BJ (cell line): ENCODE measurements at regions not wholly inside any gene's neighbourhood (a gene's known extent, or its start where the extent isn't known, plus 50 kb on each side); places are given as distances from the start of the nearest gene placed in this dataset.

Experiments used
- CTCF ChIA-PET: fragments of 350-600 bp; formaldehyde crosslinking; extraction: SDS; loops from one replicate; lab custom pipeline; 2021; ENCODE audit warnings: antibody characterized with exemption, inconsistent platforms; lab: Yijun Ruan, JAX
- POLR2A ChIA-PET: fragments of 300-600 bp; sonication (Branson Sonifier 250); formaldehyde crosslinking; extraction: SDS; loops from one replicate; lab custom pipeline; 2021; ENCODE audit warnings: antibody characterized with exemption; lab: Charles Lee
- DNase-seq: peaks from one replicate; pipeline ENCODE4 v3.0.0-alpha.2; 2011; ENCODE audit warnings: low read depth
- H3K27me3 ChIP-seq: 2 replicates; pipeline ENCODE4 v1.6.0; 2011; ENCODE audit warnings: low read length; ENCODE audit not compliant: control insufficient read depth, insufficient read depth
- H3K36me3 ChIP-seq: 2 replicates; pipeline ENCODE4 v1.5.1; 2011; ENCODE audit warnings: low read length; ENCODE audit not compliant: control insufficient read depth, insufficient read depth
- H3K4me3 ChIP-seq: 2 replicates; pipeline ENCODE4 v1.5.1; 2011; ENCODE audit warnings: low read depth, mild to moderate bottlenecking, control low read depth, low read length
- TF ChIP-seq, protein P1 (sequence below): IDR thresholded peaks from 2 replicates; pipeline ENCODE4 v1.5.1; 2011; ENCODE audit warnings: low read depth, mild to moderate bottlenecking, control low read depth, inconsistent platforms, low read length, moderate library complexity; ENCODE audit not compliant: insufficient read depth

DNA sequence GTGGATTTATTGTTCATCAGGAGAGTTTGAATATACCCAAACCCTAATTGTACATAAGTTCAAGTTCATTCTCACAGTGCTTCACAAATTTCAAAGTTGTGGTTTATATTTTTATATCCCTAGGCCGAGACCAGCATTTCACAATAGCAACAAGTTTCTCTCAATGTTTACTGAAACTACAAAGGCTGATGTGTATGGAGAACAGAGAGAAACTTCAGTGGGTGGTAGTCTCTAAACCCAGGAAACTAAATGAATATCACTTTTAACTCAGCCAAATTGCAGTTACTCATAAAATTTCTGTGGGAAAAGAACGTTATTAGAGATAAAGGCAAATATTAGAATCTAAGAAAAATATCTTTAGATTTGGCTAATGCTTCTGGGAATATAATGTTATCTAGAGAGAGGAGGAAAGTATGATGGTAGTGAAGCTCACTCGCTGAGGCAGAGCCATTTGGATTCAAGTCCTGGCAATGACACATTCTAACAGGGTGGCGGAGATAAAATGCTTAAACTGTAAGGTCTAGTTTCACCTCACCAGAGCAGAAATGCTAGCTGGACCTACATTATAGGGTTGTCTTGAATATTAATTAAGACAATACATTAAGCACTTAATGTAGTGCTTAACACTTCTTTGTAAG, 514.8 kb downstream of the EPHA3 start:
- Histone ChIP-seq H3K36me3 (no peaks in the 10 kb centered on the region), H3K4me3 (no peak overlapping the region), H3K27me3 (no peaks in the 10 kb centered on the region)
- no peak for DNase-seq
- CTCF ChIA-PET: no interaction called here
- TF ChIP-seq, protein P1, sequence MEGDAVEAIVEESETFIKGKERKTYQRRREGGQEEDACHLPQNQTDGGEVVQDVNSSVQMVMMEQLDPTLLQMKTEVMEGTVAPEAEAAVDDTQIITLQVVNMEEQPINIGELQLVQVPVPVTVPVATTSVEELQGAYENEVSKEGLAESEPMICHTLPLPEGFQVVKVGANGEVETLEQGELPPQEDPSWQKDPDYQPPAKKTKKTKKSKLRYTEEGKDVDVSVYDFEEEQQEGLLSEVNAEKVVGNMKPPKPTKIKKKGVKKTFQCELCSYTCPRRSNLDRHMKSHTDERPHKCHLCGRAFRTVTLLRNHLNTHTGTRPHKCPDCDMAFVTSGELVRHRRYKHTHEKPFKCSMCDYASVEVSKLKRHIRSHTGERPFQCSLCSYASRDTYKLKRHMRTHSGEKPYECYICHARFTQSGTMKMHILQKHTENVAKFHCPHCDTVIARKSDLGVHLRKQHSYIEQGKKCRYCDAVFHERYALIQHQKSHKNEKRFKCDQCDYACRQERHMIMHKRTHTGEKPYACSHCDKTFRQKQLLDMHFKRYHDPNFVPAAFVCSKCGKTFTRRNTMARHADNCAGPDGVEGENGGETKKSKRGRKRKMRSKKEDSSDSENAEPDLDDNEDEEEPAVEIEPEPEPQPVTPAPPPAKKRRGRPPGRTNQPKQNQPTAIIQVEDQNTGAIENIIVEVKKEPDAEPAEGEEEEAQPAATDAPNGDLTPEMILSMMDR: no peak
- POLR2A ChIA-PET: no interaction called here

DNA sequence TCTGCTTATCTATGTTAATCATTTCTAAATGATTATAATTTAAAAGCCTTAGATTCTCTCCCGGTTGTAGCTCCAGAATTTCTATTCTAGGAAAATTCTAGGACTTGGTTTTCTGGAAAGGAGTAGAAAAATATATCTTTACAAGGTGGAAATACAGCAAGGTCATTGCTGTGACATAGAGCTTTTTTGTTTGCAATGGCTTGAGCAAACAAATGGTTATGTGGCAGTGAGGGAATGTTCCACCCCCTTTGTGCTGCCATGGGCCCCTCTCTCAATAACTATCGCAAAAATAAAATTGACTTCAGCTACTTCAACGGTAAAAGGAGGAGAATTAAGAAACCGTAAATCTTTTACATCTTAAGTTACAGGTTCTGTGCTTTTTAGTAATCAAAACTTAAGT, 517.1 kb downstream of the EPHA3 start:
- DNase-seq: no peak
- TF ChIP-seq, protein P1: no peak
- H3K36me3 ChIP-seq: no peaks in the 10 kb centered on the region
- H3K27me3 ChIP-seq: no peaks in the 10 kb centered on the region
- POLR2A ChIA-PET: no interaction called here
- H3K4me3 ChIP-seq: no peak overlapping the region
- CTCF ChIA-PET: no interaction called here

DNA sequence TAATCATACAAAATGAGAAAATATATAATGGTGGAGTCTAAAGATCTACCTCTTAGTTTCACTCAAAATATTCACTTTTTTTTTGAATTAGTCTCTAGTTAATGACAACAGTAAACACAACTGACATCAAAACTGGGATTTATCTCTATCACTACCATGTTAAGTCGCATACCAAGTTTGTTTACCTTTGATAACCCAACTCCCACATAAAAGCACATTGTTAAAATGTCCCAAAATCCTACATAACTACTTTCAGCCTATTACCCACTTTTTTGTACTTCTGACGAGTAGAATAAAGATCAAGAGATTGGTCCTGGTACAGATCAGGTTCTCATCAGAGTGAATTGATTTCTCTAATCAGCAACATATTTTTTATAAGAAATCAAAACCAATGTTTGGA, 518.5 kb downstream of the EPHA3 start:
- ChIA-PET CTCF (no interaction called here), POLR2A (no interaction called here)
- Histone ChIP-seq H3K4me3 (no peak overlapping the region), H3K27me3 (no peaks in the 10 kb centered on the region), H3K36me3 (no peaks in the 10 kb centered on the region)
- TF ChIP-seq, protein P1: no peak
- DNase-seq: no peak

DNA sequence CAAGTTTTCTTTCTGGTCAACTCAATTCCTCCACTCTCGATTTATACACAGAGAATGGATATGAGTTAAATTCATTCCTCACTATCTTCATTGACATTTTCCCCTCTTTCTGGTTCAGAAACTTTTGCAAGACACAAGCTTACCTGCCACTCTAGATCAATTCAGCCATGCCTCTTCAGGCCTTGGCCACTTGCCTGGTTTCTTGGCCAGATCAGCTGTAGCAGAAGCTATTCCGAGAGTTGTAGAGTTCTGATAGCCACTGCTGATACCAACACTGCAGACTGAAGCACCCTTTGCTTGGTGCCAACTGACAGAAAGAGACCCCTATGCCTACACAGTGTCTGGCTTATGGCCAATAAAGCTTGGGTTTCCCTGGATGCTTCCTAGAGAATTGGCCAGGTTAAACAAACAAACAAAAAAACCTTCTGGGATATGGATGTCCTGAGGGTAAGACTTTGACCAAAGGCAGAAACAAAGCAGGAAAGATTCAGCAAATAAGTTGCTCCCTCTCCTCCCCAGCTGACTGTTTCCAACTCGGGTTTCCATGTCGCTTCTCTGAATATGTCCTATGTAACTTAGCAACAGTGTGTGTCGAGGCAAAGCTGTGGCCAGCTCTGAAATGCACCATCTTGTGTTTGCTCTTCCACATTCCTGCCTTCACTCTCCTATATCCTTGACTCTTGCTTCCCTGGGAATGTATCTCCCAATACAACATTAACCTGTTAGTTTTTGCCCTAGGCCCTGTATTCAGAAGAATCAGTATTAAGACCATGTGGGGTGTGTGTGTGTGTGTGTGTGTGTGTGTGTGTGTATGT, 521.6 kb downstream of the EPHA3 start:
- ChIA-PET CTCF (no interaction called here), POLR2A (no interaction called here)
- Histone ChIP-seq H3K36me3 (no peaks in the 10 kb centered on the region), H3K27me3 (no peaks in the 10 kb centered on the region), H3K4me3 (no peak overlapping the region)
- no peak for DNase-seq
- TF ChIP-seq, protein P1: no peak

DNA sequence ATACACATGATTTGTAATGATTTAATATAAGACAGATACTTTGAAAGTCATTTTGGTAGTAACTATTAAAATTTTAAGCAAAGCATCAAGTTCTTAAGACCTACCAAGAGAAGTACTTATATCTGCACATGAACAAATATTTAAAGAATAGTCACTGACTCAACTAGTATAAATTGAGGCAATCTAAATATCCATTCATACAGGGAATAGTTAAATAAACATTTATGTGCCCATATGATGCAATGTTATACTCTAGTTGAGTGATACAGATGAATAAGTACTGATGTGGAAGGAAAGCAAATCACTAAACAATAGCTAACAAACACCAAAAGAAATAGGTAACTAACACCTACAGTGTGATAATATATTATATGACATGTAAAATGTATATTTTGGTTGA, 527.7 kb downstream of the EPHA3 start:
- H3K27me3 ChIP-seq: no peaks in the 10 kb centered on the region
- CTCF ChIA-PET: no interaction called here
- POLR2A ChIA-PET: no interaction called here
- TF ChIP-seq, protein P1: no peak
- H3K4me3 ChIP-seq: no peak overlapping the region
- H3K36me3 ChIP-seq: no peaks in the 10 kb centered on the region
- no peak for DNase-seq
